SK-N-SH (cell line): ENCODE measurements at regions not wholly inside any gene's neighbourhood (a gene's known extent, or its start where the extent isn't known, plus 50 kb on each side); places are given as distances from the start of the nearest gene placed in this dataset.

Experiments used
- CHD2 ChIP-seq: fragments of 150-350 bp; IDR thresholded peaks from 2 replicates; pipeline ENCODE4 v1.6.1; 2018; ENCODE audit warnings: low read length; ENCODE audit not compliant: partially characterized antibody
- CTCF ChIP-seq: fragments of 200-600 bp; sonication (generic); IDR thresholded peaks from 2 replicates; pipeline ENCODE4 v1.6.1; 2017; ENCODE audit warnings: antibody characterized with exemption, mild to moderate bottlenecking, moderate library complexity
- GABPA ChIP-seq: IDR thresholded peaks from 2 replicates; pipeline ENCODE4 v1.4.0; 2012; ENCODE audit warnings: low read depth, mild to moderate bottlenecking
- PBX3 ChIP-seq: IDR thresholded peaks from 2 replicates; pipeline ENCODE4; 2012
- RCOR1 ChIP-seq: fragments of 150-350 bp; IDR thresholded peaks from 2 replicates; pipeline ENCODE4 v1.6.1; 2017; ENCODE audit warnings: antibody characterized with exemption, low read length
- REST ChIP-seq: IDR thresholded peaks from 2 replicates; pipeline ENCODE4 v1.6.1; 2012; ENCODE audit warnings: mild to moderate bottlenecking, low read depth, low read length, moderate library complexity
- TAF1 ChIP-seq: IDR thresholded peaks from 2 replicates; pipeline ENCODE4 v1.6.1; 2012; ENCODE audit warnings: low read depth, mild to moderate bottlenecking, low read length, moderate library complexity, borderline replicate concordance
- TCF12 ChIP-seq: IDR thresholded peaks from 2 replicates; pipeline ENCODE4 v1.4.0; 2012
- TEAD4 ChIP-seq: IDR thresholded peaks from 2 replicates; pipeline ENCODE4 v1.4.0; 2012; ENCODE audit warnings: mild to moderate bottlenecking, borderline replicate concordance; ENCODE audit not compliant: insufficient read depth
- USF1 ChIP-seq: IDR thresholded peaks from 2 replicates; pipeline ENCODE4 v1.4.0; 2012; ENCODE audit warnings: low read depth, borderline replicate concordance

GRCh38 chr6:2387445-2387844 is 142.0 kb upstream of the GMDS start:
- TF ChIP-seq GABPA (no peak), CTCF (no peak), CHD2 (no peak), PBX3 (no peak), RCOR1 (no peak), TAF1 (no peak), TCF12 (no peak), USF1 (no peak), REST (no peak), TEAD4 (no peak)
